Hepatocyte (in vitro differentiated cells): ENCODE measurements at regions not wholly inside any gene's neighbourhood (a gene's known extent, or its start where the extent isn't known, plus 50 kb on each side); places are given as distances from the start of the nearest gene placed in this dataset.

ENCODE experiments used
- DNase-seq: peaks from one replicate; pipeline ENCODE4 v3.0.0-alpha.2; 2016; ENCODE audit warnings: low spot score
- H2AFZ ChIP-seq: fragments of 200-600 bp; sonication (generic); 2 replicates; pipeline ENCODE4 v1.6.0; 2016; ENCODE audit warnings: antibody characterized with exemption, mild to moderate bottlenecking
- H3K27ac ChIP-seq: fragments of 200-600 bp; sonication (generic); 2 replicates; pipeline ENCODE4 v1.5.1; 2016; ENCODE audit warnings: mild to moderate bottlenecking
- H3K27me3 ChIP-seq: fragments of 200-600 bp; sonication (generic); 2 replicates; pipeline ENCODE4 v1.6.1; 2016
- H3K36me3 ChIP-seq: fragments of 200-600 bp; sonication (generic); replicated peaks from 2 replicates; pipeline ENCODE4 v1.5.1; 2016; ENCODE audit warnings: low read depth; ENCODE audit not compliant: insufficient read depth
- H3K4me1 ChIP-seq: fragments of 200-600 bp; sonication (generic); 2 replicates; pipeline ENCODE4 v1.5.1; 2016; ENCODE audit warnings: mild to moderate bottlenecking, moderate library complexity; ENCODE audit not compliant: insufficient read depth
- H3K4me2 ChIP-seq: fragments of 200-600 bp; sonication (generic); 2 replicates; pipeline ENCODE4 v1.6.0; 2016
- H3K4me3 ChIP-seq: fragments of 200-600 bp; sonication (generic); 2 replicates; pipeline ENCODE4 v1.5.1; 2016; ENCODE audit warnings: mild to moderate bottlenecking
- H3K79me2 ChIP-seq: fragments of 200-600 bp; sonication (generic); 2 replicates; pipeline ENCODE4 v1.6.0; 2017; ENCODE audit warnings: mild to moderate bottlenecking
- H3K9me2 ChIP-seq: fragments of 200-600 bp; sonication (generic); replicated peaks from 2 replicates; pipeline ENCODE4 v1.6.0; 2017; ENCODE audit warnings: mild to moderate bottlenecking; ENCODE audit not compliant: insufficient read depth
- H3K9me3 ChIP-seq: fragments of 200-600 bp; sonication (generic); 2 replicates; pipeline ENCODE4 v1.5.1; 2016; ENCODE audit warnings: low read depth, mild to moderate bottlenecking
- H4K20me1 ChIP-seq: fragments of 200-600 bp; sonication (generic); 2 replicates; pipeline ENCODE4 v1.6.0; 2016; ENCODE audit warnings: mild to moderate bottlenecking; ENCODE audit not compliant: insufficient read depth, poor library complexity, severe bottlenecking
- EZH2 ChIP-seq: fragments of 200-600 bp; sonication (generic); IDR thresholded peaks from 2 replicates; pipeline ENCODE4 v1.6.1; 2016; ENCODE audit warnings: antibody characterized with exemption, mild to moderate bottlenecking, borderline replicate concordance
- EZH2phosphoT487 ChIP-seq: fragments of 200-600 bp; sonication (generic); IDR thresholded peaks from one replicate; pipeline ENCODE4 v1.6.1; 2018; ENCODE audit warnings: antibody characterized with exemption, mild to moderate bottlenecking, low read depth, moderate library complexity; ENCODE audit not compliant: unreplicated experiment, severe bottlenecking
- WGBS: methylation state at CpG from one replicate; pipeline ENCODE4 v1.1.6; 2016; ENCODE audit warnings: low lambda C conversion rate; ENCODE audit errors: missing lambda C conversion rate; 5-methylcytosine and 5-hydroxymethylcytosine counted together
- TF ChIP-seq, protein P1 (sequence below): fragments of 200-600 bp; sonication (generic); IDR thresholded peaks from 2 replicates; pipeline ENCODE4 v1.5.1; 2016; ENCODE audit warnings: antibody characterized with exemption, mild to moderate bottlenecking; ENCODE audit not compliant: poor library complexity

DNA sequence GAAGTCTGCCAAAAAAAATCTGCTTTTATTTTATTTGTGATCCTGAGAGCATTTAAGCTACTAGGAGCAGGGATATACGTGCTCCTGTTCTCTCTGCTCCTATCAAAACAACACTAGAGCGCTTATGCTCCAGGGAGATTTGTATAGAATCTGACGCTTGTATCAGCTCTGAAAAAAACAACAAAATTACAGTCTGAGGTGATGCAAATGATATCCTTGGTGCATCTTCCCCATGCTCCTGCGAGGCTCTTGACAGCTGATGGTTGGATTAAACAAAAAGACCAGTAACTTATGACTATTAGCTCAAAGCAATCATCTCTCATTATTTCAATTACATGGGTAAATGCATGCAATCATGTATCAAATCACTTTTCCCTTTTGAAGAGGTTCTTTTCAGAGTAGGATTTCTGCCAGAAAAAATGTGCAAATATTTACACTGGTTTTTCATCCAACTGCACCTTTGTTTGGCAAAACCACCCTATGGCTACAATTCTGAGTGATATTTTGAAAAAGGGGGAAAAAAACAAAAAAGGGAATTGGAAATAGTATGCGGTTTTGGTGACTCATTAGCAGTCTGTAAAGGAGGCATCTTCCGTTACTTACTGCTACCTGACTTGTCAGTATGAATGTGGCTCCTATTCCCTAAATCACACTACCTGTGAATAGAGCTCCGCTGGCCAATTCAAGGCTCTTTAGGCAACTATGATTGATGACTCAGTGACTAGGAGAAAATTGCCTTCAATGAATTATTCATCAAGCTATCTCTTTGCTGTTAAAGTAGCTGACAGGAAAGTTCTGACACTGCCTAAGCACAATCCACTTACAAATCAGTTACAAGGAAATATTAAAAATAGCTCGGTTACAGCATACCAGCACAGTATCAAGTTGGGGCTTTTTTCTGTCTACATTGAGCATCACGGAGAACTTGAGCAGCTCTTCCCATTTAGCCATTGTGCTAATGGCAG is 450.0 kb downstream of the FOXG1 start:
- no peaks in the 10 kb centered on the region for H3K9me2 ChIP-seq
- no peaks in the 10 kb centered on the region for H3K9me3 ChIP-seq
- H3K79me2 ChIP-seq, result no peaks in the 10 kb centered on the region
- H3K4me3 ChIP-seq, result no peak overlapping the region
- no peak overlapping the region for H2AFZ ChIP-seq
- H3K4me2 ChIP-seq, result no peak overlapping the region
- WGBS, result 68% methylated on average over 9 of the region's 9 CpGs
- H3K36me3 ChIP-seq, result no peaks in the 10 kb centered on the region
- H3K27ac ChIP-seq, result no peak overlapping the region
- TF ChIP-seq, protein P1, sequence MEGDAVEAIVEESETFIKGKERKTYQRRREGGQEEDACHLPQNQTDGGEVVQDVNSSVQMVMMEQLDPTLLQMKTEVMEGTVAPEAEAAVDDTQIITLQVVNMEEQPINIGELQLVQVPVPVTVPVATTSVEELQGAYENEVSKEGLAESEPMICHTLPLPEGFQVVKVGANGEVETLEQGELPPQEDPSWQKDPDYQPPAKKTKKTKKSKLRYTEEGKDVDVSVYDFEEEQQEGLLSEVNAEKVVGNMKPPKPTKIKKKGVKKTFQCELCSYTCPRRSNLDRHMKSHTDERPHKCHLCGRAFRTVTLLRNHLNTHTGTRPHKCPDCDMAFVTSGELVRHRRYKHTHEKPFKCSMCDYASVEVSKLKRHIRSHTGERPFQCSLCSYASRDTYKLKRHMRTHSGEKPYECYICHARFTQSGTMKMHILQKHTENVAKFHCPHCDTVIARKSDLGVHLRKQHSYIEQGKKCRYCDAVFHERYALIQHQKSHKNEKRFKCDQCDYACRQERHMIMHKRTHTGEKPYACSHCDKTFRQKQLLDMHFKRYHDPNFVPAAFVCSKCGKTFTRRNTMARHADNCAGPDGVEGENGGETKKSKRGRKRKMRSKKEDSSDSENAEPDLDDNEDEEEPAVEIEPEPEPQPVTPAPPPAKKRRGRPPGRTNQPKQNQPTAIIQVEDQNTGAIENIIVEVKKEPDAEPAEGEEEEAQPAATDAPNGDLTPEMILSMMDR, result no peak
- TF ChIP-seq EZH2phosphoT487 (no peak), EZH2 (no peak)
- no peaks in the 10 kb centered on the region for H3K4me1 ChIP-seq
- no peak for DNase-seq
- peaks cover 11% of the 10 kb centered on the region for H3K27me3 ChIP-seq
- no peaks in the 10 kb centered on the region for H4K20me1 ChIP-seq

DNA sequence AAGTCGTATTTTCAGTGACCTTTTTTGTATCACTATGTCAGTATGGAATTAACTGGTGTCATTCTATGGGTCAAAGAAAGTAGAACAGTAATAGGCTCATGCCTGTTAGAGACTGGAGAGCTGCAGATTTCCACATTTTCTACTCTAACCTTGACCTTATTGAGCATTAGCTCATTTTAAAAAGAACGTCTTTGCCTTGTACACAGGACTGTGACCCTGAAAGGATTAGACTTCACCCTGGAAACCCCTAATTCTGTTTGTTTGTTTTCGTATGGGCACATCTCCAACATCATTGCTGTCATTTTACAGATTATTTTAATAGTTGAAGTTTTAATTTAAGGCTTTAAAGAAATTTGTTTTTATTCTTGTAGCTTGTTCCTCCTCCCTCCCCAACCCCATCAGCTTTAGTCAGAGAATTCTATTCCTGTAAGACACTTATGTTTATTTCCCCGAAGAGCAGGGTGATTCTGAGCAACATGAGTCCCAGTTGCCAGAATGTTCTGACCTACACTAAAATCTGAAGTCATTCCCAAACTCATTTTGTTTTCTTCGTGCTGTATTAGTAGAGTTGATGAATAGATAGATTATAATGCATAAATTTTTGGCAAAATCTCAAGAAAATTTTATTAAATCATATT is 451.3 kb downstream of the FOXG1 start:
- Histone ChIP-seq H2AFZ (no peak overlapping the region), H3K9me2 (no peaks in the 10 kb centered on the region), H3K4me3 (no peak overlapping the region), H3K27ac (no peak overlapping the region), H4K20me1 (no peaks in the 10 kb centered on the region), H3K79me2 (no peaks in the 10 kb centered on the region), H3K36me3 (no peaks in the 10 kb centered on the region), H3K4me1 (no peaks in the 10 kb centered on the region), H3K4me2 (no peak overlapping the region), H3K9me3 (no peaks in the 10 kb centered on the region), H3K27me3 (peaks cover 17% of the 10 kb centered on the region)
- no peak for TF ChIP-seq EZH2
- TF ChIP-seq, protein P1, result no peak
- TF ChIP-seq EZH2phosphoT487, result no peak
- WGBS, result 68% methylated on average over 5 of the region's 5 CpGs
- no peak for DNase-seq

DNA sequence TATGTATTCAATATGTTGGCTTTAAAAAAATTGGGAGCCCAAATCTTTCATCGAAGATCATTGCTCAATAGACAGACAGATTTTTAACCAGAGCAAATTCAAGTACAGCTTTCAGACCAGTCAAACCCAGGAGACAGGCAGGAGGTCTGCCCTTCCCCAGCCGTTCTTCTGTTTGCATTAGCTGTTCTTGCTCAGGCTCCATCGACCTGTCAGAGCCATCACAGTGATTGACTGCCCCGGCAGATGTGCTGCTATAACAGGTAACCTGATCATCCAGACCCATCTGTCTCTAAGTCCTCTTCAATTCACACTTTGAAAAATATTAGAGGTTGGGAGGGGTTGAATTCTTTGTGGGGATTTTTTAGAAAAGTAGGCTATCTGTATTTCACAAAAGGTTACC is 453.5 kb downstream of the FOXG1 start:
- H3K9me2 ChIP-seq, result no peaks in the 10 kb centered on the region
- no peaks in the 10 kb centered on the region for H3K79me2 ChIP-seq
- TF ChIP-seq, protein P1, result no peak
- no peak for TF ChIP-seq EZH2
- TF ChIP-seq EZH2phosphoT487, result no peak
- H3K9me3 ChIP-seq, result no peaks in the 10 kb centered on the region
- WGBS, result 49% methylated on average over 4 of the region's 4 CpGs
- no peaks in the 10 kb centered on the region for H4K20me1 ChIP-seq
- peaks cover 17% of the 10 kb centered on the region for H3K27me3 ChIP-seq
- no peaks in the 10 kb centered on the region for H3K36me3 ChIP-seq
- H3K4me3 ChIP-seq, result no peak overlapping the region
- no peak overlapping the region for H3K4me2 ChIP-seq
- H2AFZ ChIP-seq, result no peak overlapping the region
- DNase-seq, result no peak
- H3K27ac ChIP-seq, result no peak overlapping the region
- no peaks in the 10 kb centered on the region for H3K4me1 ChIP-seq
